Retinal pigment epithelial cell (primary cell): ENCODE measurements at regions not wholly inside any gene's neighbourhood (a gene's known extent, or its start where the extent isn't known, plus 50 kb on each side); places are given as distances from the start of the nearest gene placed in this dataset.
A peak's percentile ranks its signal among the peaks of the same experiment; 100 is the strongest.
"Not testable (repeated sequence)": the region's sequence is repeated elsewhere in the genome, so short reads cannot be mapped to it uniquely, and the experiment has no call there.

Experiments used
- DNase-seq: peaks from one replicate; pipeline ENCODE4 v3.0.0-alpha.2; 2010; ENCODE audit warnings: low read depth
- H3K4me3 ChIP-seq: 2 replicates; pipeline ENCODE4 v1.5.1; 2011; ENCODE audit warnings: mild to moderate bottlenecking, low read length, control low read depth, moderate library complexity
- TF ChIP-seq, protein P1 (sequence below): conservative IDR thresholded peaks from 2 replicates; pipeline ENCODE4 v1.5.1; 2011; ENCODE audit warnings: low read depth, low read length, control low read depth, inconsistent platforms

DNA sequence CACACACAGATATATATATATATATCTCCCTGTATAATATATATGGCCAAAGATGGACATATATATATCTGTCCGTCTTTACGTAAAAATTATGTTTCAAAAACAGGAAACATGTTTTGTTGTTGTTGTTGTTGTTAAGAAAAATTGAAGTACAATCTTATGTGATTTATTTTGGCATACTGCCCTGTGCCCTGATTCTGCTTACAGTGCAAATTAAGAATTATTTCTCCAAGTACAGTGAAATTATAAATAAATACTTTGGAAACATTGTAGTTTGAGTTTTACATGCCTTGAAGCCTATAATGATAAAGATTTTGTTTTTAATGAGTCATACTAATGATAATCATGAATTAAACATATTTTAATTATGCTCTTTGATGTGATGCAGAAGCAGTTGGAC, 994.9 kb downstream of the DIPK2A start:
- TF ChIP-seq, protein P1, sequence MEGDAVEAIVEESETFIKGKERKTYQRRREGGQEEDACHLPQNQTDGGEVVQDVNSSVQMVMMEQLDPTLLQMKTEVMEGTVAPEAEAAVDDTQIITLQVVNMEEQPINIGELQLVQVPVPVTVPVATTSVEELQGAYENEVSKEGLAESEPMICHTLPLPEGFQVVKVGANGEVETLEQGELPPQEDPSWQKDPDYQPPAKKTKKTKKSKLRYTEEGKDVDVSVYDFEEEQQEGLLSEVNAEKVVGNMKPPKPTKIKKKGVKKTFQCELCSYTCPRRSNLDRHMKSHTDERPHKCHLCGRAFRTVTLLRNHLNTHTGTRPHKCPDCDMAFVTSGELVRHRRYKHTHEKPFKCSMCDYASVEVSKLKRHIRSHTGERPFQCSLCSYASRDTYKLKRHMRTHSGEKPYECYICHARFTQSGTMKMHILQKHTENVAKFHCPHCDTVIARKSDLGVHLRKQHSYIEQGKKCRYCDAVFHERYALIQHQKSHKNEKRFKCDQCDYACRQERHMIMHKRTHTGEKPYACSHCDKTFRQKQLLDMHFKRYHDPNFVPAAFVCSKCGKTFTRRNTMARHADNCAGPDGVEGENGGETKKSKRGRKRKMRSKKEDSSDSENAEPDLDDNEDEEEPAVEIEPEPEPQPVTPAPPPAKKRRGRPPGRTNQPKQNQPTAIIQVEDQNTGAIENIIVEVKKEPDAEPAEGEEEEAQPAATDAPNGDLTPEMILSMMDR, result no peak
- H3K4me3 ChIP-seq, result no peak overlapping the region
- DNase-seq, result no peak

DNA sequence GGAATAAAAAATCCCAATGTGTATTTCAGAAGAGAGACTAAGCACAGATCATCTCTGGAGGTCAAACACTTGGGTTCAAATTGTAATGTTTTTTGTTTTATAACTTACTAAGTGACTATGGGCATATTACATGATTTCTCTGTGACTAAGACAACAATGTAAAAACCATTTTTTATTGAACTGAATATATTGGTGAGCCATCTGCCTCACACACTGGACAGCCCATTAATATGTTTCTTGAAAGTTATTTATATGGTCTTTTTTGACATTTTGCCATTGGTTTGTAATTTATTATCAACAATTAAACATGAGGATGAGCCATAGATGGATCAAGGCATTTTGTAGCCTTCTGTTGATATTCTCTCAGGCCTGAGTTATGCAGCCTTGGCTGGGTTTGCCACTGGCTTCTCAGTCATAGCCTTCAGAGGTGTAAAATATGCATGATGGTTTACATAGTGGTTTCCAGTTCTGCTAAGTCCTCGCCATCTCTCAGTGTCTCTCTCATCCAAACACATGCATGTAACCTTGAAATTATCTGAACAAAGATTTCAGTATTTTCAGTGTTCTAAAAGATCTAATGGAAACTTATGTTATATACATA, 997.2 kb downstream of the DIPK2A start:
- H3K4me3 ChIP-seq, result no peak overlapping the region
- DNase-seq, result no peak
- TF ChIP-seq, protein P1, result no peak

DNA sequence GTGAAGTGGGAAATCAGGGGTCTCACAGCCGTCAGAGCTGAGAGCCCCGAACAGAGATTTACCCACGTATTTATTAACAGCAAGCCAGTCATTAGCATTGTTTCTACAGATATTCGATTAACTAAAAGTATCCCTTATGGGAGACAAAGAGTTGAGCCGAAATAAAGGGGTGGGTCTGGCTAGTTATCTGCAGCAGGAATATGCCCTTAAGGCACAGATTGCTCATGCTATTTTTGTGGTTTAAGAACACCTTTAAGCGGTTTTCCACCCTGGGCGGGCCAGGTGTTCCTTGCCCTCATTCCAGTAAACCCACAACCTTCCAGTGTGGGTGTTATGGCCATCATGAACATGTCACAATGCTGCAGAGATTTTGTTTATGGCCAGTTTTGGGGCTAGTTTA, 1012.9 kb downstream of the DIPK2A start:
- DNase-seq, H3K4me3 ChIP-seq: not testable (repeated sequence)

DNA sequence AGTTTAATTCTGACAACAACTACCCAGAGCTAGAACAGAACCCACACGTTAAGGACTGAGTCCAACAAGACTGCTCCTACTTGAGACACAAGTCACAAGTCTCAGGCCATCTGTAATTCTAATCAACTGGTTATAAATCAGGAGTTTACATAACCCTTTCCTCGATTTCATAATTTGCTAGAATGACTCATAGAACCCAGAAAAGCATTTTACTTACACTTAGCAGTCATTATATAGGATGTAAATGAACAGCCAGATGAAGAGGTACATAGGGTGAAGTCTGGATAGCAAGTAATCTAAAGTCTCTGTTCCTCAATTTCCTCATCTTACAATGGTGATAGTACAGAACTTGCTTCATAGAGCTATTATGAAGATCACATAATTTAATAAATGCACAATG, 1018.2 kb downstream of the DIPK2A start:
- DNase-seq, result peak; percentile 20
- H3K4me3 ChIP-seq, result no peak overlapping the region
- TF ChIP-seq, protein P1, result no peak

DNA sequence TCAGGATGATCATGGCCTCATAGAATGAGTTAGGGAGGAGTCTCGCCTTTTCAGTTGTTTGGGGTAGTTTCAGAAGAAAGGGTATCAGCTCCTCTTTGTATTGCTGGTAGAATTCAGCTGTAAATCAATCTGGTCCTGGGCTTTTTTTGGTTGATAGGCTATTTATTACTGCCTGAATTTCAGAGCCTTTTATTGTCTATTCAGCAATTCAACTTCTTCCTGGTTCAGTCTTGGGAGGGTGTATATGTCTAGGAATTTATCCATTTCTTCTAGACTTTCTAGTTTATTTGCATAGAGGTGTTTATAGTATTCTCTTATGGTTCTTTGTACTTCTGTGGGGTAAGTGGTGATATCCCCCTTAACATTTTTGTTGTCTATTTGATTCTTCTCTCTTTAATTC, 1024.2 kb downstream of the DIPK2A start:
- TF ChIP-seq, protein P1, result no peak
- H3K4me3 ChIP-seq, result no peak overlapping the region

DNA sequence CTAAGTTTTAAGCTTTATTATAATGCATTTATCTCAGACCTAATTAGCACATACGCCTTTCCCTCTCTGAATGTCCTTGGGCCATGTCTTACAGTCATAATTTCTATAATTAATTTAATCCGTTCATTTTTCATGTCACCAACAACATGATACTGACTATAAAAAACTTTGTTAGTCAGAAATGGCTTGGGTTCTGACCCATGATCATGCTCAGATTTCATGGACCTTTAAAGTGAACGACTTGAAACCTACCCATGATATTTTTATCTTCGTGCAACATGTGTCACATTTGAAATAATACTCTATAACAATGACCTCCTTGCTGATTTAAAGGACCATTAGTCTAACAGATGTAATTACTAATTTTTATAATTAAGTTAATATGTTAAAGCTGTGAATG, 1033.8 kb downstream of the DIPK2A start:
- no peak for DNase-seq
- H3K4me3 ChIP-seq, result no peak overlapping the region
- TF ChIP-seq, protein P1, result no peak

More for the DNA sequence above, 1024.2 kb downstream of the DIPK2A start:
- no peak for DNase-seq

DNA sequence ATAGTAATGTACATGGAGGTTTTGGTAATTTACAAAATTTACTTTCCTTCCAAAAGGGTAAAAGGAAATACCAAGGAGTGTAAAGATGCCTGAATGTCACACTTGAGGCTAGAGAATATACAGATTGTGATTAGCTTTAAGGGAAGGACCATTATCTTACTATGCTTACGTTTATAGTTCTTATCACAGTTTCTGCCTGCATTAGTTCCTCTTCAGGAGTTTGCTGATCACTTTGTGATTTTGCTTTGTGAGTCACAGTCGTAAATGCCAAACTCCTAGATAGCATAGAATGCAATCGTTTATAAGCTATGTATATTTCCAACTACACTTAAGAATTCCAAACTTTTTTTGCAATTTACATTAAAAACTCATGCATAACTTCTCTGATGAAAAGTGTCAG, 1034.6 kb downstream of the DIPK2A start:
- TF ChIP-seq, protein P1, result no peak
- no peak overlapping the region for H3K4me3 ChIP-seq
- no peak for DNase-seq
